ENCODE measurements at regions not wholly inside any gene's neighbourhood (a gene's known extent, or its start where the extent isn't known, plus 50 kb on each side); places are given as distances from the start of the nearest gene placed in this dataset.

DNA sequence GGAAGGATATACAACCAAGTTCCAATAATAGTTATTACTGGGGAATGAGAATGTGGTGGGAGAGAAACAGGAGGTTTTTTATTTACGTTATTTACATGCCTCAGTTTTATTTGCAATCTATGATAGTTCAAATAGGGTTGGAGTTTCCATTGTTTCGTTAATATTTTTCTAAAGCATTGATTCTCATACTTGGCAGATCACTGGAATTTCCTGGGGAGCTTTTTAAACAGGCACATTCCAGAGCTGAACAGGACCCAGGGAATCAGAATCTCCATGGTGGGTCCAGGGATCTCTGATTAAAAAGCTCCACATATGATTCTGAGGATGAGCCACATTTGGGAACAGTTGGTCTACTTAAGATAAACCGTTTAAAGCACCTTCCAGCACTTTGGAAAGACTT is 123.9 kb downstream of the IL20RB start:
- TF ChIP-seq, protein P1, sequence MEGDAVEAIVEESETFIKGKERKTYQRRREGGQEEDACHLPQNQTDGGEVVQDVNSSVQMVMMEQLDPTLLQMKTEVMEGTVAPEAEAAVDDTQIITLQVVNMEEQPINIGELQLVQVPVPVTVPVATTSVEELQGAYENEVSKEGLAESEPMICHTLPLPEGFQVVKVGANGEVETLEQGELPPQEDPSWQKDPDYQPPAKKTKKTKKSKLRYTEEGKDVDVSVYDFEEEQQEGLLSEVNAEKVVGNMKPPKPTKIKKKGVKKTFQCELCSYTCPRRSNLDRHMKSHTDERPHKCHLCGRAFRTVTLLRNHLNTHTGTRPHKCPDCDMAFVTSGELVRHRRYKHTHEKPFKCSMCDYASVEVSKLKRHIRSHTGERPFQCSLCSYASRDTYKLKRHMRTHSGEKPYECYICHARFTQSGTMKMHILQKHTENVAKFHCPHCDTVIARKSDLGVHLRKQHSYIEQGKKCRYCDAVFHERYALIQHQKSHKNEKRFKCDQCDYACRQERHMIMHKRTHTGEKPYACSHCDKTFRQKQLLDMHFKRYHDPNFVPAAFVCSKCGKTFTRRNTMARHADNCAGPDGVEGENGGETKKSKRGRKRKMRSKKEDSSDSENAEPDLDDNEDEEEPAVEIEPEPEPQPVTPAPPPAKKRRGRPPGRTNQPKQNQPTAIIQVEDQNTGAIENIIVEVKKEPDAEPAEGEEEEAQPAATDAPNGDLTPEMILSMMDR (conservative IDR thresholded peaks at IDR 0.05): no peak
- H3K27ac ChIP-seq: no peak overlapping the region

DNA sequence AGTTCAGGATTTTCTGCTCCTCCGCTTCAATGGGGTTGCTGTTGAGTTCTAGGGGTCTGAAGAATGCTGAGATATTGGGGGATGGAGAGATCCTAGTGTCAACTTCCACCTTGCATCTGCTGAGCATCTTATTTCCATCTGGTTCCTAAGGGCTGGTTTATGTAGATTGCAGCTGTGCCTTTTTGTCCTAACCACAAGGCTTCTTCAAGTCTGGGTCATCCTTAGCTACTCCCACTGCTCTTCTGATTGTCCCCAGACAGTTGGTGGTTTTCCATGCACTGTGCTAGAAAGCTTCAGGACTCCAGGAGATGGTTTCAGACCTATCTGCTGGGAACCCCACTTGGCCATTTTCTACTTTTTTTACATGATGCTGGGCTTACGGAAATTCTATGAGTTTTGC is 125.0 kb downstream of the IL20RB start:
- no peak overlapping the region for H3K27ac ChIP-seq
- TF ChIP-seq, protein P1 (conservative IDR thresholded peaks at IDR 0.05): no peak

DNA sequence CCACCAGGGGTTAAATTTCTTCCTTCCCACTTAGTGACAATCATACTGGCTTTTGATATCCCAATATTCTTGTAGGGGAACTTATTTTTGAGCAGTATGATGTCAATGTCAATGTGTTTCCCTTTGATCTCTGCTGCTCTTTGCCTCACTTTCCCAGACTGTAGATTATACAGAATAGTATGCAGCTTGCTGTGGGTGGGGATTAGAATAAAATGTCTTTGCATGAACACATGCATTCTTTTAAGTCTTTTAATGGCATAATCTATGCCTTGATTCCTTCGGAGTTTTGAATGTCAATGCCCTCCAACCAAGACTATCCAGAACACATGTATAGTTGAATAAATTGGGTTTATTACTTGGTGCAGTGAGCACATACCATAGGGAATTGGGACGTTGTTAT is 125.5 kb downstream of the IL20RB start:
- no peak overlapping the region for H3K27ac ChIP-seq
- TF ChIP-seq, protein P1 (conservative IDR thresholded peaks at IDR 0.05): no peak

DNA sequence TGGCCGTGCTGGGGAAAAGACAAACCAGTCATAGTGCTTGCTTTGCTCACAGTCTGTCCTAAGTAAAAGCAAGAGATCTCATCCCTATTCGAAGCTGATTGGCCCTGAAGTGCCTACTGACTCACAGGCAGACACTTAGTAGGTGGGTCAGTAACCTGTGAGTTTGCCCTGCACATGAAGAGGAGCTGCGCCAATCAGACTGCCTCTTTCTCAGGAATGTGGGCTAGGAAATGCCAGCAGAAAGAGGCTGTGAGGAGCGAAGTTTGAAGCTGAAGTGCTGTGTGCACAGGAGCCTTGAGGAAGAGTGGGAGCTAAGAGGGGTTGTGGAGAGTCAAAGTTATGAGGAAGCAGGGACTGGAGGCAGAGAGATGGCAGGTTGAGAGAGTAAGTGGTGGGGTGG is 126.8 kb downstream of the IL20RB start:
- H3K27ac ChIP-seq: no peak overlapping the region
- TF ChIP-seq, protein P1 (conservative IDR thresholded peaks at IDR 0.05): no peak

DNA sequence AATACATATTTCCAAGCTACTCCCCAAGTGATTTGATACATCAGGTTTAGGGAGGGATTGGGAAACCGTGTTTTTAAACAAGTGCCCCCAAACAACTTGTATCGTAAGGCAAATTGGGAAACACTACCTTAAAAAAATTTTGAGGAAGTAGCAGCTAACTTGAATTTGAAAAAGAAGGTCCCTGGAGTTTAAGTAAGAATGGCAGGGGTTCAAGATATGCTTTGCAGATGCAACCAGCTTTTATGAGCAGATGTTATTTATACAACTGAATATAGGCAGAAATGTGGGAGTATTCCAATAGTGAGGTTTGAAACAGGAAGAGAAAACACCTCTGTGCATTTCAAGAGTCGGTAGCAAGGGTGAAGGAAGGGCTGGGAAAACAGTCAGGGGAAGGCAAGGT is 139.6 kb downstream of the IL20RB start:
- TF ChIP-seq, protein P1 (conservative IDR thresholded peaks at IDR 0.05): no peak
- H3K27ac ChIP-seq: no peak overlapping the region

DNA sequence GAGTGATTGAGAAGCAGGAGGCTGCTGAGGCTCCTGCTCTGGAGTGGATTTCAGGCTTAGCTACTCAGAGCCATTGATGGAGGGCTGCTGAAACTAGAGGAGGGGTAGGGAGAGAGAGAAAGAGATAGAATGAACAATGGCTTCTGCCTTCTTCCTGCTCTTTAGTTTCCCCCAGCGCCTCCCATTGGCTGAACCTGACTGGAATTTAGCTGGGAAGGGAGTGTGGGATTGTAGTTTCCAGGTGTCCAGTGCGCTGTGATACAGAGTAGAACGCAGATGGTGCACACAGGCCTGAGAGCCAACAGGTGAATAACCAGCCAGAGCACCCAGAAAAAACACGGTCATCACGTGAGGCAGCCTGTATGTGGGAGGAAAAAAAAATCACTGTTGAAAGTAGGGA is 140.1 kb downstream of the IL20RB start:
- TF ChIP-seq, protein P1 (conservative IDR thresholded peaks at IDR 0.05): no peak
- no peak overlapping the region for H3K27ac ChIP-seq

DNA sequence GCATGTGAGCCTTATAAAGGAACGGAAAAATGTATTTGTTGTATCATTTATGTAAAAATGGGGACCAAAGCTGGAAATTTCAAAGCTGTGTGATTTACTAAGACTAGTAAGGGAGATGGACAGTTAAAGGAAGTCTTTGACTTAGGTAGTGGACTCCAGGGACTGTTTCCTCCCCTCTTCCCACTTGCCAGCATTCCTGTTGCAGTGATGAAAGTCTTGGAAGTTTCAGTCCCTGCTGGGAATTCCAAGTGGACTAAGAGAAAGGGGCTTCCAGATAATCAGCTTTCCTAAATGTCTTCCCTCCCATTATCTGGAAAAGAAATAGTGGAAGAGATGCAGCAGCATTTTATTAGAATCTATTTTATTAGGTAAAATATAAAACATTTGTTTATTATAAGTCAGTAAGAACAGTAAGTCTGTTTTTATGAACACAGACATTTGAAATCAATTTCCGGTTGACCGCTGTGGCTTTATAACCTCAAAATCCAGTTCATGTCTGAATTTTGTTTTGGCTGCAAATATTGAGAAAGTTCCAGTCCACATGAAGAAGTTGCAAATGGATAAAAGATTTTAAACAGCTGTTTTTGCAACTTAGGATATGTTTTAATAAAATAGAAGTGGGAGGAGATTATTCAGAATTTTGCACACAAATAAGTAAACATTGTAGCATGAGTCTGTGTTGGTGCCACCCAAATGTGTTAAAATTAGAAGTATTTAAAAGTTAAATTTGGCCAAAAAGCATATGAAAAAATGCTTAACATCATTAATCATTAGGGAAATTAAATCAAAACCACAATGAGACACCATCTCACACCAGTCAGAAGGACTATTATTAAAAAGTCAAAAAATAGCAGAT is 141.8 kb downstream of the IL20RB start:
- no peak overlapping the region for H3K27ac ChIP-seq
- TF ChIP-seq, protein P1 (conservative IDR thresholded peaks at IDR 0.05): no peak
